Right renal cortex interstitium (tissue), 3 donors: ENCODE measurements at regions not wholly inside any gene's neighbourhood (a gene's known extent, or its start where the extent isn't known, plus 50 kb on each side); places are given as distances from the start of the nearest gene placed in this dataset.
"Not testable (repeated sequence)": the region's sequence is repeated elsewhere in the genome, so short reads cannot be mapped to it uniquely, and the experiment has no call there.

ENCODE experiments used
- DNase-seq, 3 donors: peaks; one replicate each; pipeline ENCODE4 v3.0.0-alpha.2; 2013; ENCODE audit warnings: low read depth in 3 of 3, low spot score in 2 of 3

DNA sequence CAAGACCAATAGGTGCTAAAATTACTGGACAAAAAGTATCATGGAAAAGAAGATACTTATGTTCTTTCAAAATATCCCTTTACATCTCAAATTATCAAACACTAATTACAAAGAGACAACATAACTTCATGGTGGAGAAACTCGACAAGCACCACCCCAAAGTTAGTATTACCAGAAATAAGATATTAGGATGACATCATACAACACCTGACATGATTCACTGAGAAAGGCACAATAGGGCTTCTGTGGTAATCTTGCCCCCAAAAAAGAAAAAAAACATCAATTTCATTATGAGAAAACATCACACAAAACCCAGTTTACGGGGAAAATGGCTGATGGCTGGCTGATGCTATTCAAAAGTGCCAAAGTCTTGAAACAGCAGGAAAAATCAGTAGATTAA is 1781.7 kb upstream of the PCDH10 start:
- no peak for DNase-seq

GRCh38 chr4:131370846-131371245 is 1778.2 kb upstream of the PCDH10 start:
- DNase-seq, result peak in 2 of 3 donors; percentile 6 to 19

DNA sequence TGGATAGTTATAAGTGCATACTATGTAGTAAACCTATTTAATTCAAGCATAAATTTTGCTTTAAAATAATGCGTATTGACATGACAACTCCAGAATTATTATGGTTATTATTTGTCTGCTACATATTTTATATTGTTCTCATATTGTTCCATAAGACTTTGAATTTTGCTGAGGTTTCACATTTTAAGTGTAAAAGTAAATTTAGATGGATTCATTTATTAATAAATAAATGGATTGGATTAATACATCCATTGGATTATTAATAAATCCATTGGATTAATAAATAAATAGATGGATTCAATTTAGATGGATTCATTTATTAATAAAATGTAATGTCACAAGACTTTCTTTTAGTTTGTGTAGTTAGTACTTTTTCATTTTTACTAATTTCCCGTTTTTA is 1768.0 kb upstream of the PCDH10 start:
- no peak for DNase-seq

DNA sequence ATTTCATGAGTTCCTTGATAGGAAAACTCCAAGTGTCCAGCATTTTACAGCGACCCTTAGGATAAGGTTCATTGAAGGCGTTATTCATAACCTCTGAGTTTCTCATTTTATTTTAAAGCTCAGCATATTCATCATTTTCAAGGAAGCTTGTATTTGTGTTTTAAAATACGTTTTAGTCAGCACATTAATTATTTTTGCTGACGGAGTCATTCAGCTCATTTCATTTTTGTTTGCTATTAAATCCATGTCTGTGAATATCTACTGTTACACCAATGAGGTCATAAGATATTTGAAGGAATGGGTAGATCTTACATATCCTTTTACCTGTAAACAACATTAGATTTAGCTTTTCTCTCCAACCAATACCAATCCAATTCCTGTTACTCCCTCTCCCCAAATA is 1766.3 kb upstream of the PCDH10 start:
- no peak for DNase-seq

- no peak for DNase-seq
Observed at GRCh38 chr4:131388277-131388676, 1760.8 kb upstream of the PCDH10 start.

- DNase-seq, result no peak
Observed at GRCh38 chr4:131408102-131408501, 1741.0 kb upstream of the PCDH10 start.

GRCh38 chr4:131411393-131411792 is 1737.7 kb upstream of the PCDH10 start:
- DNase-seq, result no peak

DNA sequence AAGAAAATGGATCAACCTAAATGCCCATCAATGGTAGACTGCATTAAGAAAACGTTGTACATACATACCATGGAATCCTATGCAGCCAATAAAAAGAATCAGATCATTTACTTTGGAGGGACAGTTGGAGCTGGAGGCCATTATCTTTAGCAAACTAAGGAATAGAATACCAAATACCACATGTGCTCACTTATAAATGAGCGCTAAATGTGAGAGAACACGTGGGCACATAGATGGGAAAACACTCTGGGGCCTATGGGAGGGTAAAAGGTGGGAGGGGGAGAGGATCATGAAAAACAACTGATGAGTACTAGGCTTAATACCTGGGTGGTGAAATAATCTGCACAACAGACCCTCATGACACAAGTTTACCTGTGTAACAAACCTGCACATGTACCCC is 1729.9 kb upstream of the PCDH10 start:
- DNase-seq, result no peak

GRCh38 chr4:131426023-131426758 is 1722.9 kb upstream of the PCDH10 start:
- DNase-seq, result no peak

- DNase-seq, result no peak
Observed at GRCh38 chr4:131427000-131427399, 1722.1 kb upstream of the PCDH10 start.

- DNase-seq, result no peak
Observed at GRCh38 chr4:131430302-131430701, 1718.8 kb upstream of the PCDH10 start.

DNA sequence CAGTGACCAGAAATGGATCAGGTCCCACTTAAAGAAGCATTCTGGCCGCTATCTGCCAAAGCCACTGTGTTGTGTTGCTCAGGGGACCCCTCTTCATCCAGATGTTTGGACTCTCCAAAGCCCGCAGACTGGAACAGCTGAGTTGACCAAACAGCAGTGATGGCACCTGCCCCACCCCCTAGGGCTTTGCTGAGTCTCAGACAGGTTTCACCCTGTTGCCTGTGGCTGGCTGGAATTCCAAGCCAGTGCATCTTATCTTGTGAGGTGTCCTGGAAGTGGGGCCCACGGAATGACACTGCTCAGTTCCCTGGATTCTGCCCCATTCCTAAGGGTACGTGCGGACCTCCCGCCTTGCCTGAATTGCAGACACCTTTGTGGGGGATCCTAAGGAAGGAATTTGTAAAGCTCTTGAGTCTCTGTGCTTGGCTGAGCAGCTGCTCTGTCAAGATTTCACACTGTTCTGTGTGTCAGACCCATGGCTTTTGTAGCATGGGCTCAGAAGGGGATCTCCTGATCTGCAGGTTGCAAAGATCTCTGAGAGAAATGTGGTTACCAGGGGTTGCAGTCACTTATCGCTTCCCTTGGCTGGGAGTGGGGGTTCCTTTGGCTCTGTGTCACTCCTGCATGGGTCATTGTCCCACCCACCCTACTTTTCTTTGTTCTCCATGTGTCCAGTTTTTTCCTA is 1707.9 kb upstream of the PCDH10 start:
- DNase-seq, result no peak

GRCh38 chr4:131447883-131448282 is 1701.2 kb upstream of the PCDH10 start:
- no peak for DNase-seq

- DNase-seq, result no peak
Observed at GRCh38 chr4:131450572-131451209, 1698.4 kb upstream of the PCDH10 start.

- no peak for DNase-seq
Observed at GRCh38 chr4:131459430-131460101, 1689.5 kb upstream of the PCDH10 start.

DNA sequence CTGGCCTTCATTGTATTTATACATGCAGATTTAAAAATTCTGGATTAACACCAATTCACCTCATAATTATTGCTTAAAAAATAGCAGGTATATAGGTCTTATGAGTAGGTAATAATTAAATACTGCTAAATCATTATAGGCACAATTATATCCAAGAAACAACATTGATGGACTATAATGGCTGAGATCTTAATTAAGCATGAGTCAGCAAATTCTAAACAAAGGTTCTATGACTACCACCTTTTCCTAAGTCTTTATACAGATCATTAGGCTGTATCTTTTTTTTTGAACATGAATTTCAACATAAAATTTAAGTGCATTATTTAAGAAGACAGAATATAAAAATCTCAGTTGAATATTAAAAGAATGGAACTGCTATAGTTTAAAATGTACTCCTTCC is 1678.7 kb upstream of the PCDH10 start:
- DNase-seq, result no peak

- no peak for DNase-seq
Observed at GRCh38 chr4:131488772-131489171, 1660.3 kb upstream of the PCDH10 start.

DNA sequence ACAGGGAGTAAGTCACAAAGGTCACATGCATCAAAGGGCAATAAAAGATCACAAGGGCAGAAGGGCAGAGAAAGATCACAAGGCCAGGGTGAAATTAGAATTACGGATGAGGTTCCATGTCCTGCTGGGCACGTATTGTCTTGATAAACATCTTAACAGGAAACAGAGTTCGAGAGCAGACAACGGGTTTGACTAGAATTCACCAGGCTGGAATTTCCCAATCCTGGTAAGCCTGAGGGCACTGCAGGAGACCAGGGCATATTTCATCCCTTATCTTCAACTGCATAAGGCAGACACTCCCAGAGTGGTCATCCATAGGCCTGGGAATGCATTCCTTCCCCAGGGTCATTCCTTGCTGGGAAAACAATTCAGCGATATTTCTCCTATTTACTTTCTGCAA is 1652.9 kb upstream of the PCDH10 start:
- not testable (repeated sequence) for DNase-seq

DNA sequence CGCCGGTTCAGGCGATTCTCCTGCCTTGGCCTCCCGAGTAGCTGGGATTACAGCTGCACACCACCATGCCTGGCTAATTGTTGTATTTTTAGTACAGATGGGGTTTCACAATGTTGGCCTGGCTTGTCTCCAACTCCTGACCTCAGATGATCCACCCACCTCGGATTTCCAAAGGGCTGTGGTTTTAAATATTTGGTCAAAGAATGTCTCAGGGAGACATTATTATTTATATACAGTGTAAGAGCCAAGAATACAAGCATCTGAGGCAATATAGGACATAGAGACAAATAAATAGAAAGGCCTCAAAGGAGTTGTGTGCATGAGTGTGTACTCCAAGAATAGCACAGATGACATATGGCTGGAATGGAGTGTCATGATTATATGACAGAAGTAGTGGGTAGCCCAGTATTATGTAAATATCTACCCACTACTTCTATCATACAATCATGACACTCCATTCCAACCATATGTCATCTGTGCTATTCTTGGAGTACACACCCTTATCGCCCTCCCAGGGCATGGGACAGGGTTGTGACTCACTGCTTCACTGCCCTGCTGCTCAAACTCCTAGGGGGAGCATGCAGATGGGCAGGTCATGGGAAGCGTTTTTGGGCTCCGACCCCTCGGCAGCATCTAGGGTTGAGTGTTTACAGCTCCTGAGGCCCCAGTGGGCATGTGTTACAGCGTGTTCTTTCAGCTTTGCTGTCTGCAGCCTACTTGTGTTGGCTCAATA is 1649.8 kb upstream of the PCDH10 start:
- no peak for DNase-seq

DNA sequence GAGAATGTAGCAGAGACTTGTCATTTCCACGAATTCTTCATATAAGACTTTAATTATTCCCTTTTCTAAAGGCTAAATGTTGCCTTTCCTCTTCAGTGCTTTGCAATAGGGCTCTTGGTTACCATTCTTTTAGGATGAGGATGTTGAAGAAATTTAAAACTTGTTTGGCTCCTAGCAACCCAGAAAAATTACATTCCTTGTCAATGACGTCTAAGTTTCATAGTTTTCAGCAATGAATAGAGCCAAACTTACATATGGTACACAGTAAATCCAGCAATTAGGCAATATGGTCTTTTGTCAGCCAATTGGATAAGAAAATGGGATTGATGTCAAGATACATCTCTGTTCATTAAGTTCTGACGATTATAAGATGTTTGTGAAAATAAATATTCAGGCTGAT is 1639.6 kb upstream of the PCDH10 start:
- no peak for DNase-seq

DNA sequence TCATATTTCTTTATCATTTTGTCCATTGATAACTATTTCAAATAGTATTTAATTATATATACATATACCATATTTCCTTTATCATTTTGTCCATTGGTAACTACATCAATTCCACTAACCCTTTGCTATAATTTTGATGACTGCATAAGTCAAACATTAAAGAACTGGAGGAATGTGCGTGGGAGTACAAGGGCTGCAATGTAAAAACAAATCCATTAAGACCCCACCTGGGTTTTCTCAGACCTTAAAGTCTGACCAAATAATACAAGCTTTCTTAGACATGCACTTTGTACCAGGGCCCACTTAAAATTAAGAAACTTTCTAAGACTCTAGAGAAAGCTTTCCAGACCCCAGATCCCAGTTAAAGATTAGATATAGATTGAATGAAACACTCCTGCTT is 1622.4 kb upstream of the PCDH10 start:
- no peak for DNase-seq
